Prostate gland (tissue), 2 donors: ENCODE measurements at regions not wholly inside any gene's neighbourhood (a gene's known extent, or its start where the extent isn't known, plus 50 kb on each side); places are given as distances from the start of the nearest gene placed in this dataset.

ENCODE experiments used
- POLR2A ChIP-seq: fragments of 450-650 bp; IDR thresholded peaks from one replicate; pipeline ENCODE4 v1.6.1; 2016; ENCODE audit warnings: antibody characterized with exemption, mild to moderate bottlenecking
- POLR2AphosphoS5 ChIP-seq: sonication (generic); formaldehyde crosslinking; IDR thresholded peaks from one replicate; pipeline ENCODE4 v1.6.1; 2017; ENCODE audit warnings: antibody characterized with exemption
- TF ChIP-seq, protein P1 (sequence below), 4 experiments: fragments of 200-600 bp in 2 of 4; fragments of 450-650 bp in 2 of 4; sonication (generic) in 2 of 4; IDR thresholded peaks; 1 replicate in 3 of 4; 2 replicates in 1 of 4; pipeline ENCODE4 v1.5.1; 2016 to 2019; ENCODE audit warnings: antibody characterized with exemption in 4 of 4, mild to moderate bottlenecking in 2 of 4, moderate library complexity in 2 of 4

- TF ChIP-seq, protein P1, sequence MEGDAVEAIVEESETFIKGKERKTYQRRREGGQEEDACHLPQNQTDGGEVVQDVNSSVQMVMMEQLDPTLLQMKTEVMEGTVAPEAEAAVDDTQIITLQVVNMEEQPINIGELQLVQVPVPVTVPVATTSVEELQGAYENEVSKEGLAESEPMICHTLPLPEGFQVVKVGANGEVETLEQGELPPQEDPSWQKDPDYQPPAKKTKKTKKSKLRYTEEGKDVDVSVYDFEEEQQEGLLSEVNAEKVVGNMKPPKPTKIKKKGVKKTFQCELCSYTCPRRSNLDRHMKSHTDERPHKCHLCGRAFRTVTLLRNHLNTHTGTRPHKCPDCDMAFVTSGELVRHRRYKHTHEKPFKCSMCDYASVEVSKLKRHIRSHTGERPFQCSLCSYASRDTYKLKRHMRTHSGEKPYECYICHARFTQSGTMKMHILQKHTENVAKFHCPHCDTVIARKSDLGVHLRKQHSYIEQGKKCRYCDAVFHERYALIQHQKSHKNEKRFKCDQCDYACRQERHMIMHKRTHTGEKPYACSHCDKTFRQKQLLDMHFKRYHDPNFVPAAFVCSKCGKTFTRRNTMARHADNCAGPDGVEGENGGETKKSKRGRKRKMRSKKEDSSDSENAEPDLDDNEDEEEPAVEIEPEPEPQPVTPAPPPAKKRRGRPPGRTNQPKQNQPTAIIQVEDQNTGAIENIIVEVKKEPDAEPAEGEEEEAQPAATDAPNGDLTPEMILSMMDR (IDR thresholded peaks at IDR 0.05), result no peak
- TF ChIP-seq POLR2A (no peak), POLR2AphosphoS5 (no peak)
Observed at GRCh38 chr3:177571944-177572315, 374.6 kb upstream of the TBL1XR1 start.
